Keratinocyte (primary cell): ENCODE measurements at regions not wholly inside any gene's neighbourhood (a gene's known extent, or its start where the extent isn't known, plus 50 kb on each side); places are given as distances from the start of the nearest gene placed in this dataset.

Experiments used
- DNase-seq: peaks from one replicate; pipeline ENCODE4 v3.0.0-alpha.2; 2011; ENCODE audit warnings: low read depth, missing footprints, low spot score
- FAIRE-seq: peaks from 2 replicates; lab custom pipeline; 2011; peaks lifted over from hg19 to GRCh38; lab: Jason Lieb, UNC
- H2AFZ ChIP-seq: 2 replicates; pipeline ENCODE4 v1.6.0; 2012; ENCODE audit warnings: low read length, control low read depth, inconsistent platforms; ENCODE audit not compliant: control insufficient read depth
- H3K27ac ChIP-seq: 2 replicates; pipeline ENCODE4 v1.5.1; 2011; ENCODE audit warnings: low read length; ENCODE audit not compliant: control insufficient read depth, insufficient read depth
- H3K27me3 ChIP-seq: 3 replicates; pipeline ENCODE4 v1.6.0; 2011; ENCODE audit warnings: low read length; ENCODE audit not compliant: control insufficient read depth, insufficient read depth; ENCODE audit errors: extremely low read depth
- H3K36me3 ChIP-seq, 2 experiments: 2 replicates in 1 of 2; 3 replicates in 1 of 2; pipeline ENCODE4 v1.5.1; 2011; ENCODE audit warnings: low read length in 2 of 2, mild to moderate bottlenecking in 1 of 2; ENCODE audit not compliant: control insufficient read depth in 2 of 2, insufficient read depth in 2 of 2; ENCODE audit errors: extremely low read depth in 1 of 2
- H3K4me1 ChIP-seq: 3 replicates; pipeline ENCODE4 v1.5.1; 2011; ENCODE audit warnings: low read length; ENCODE audit not compliant: control insufficient read depth, insufficient read depth; ENCODE audit errors: extremely low read depth
- H3K4me2 ChIP-seq: 3 replicates; pipeline ENCODE4 v1.6.0; 2011; ENCODE audit warnings: low read depth, low read length; ENCODE audit not compliant: control insufficient read depth, insufficient read depth; ENCODE audit errors: extremely low read depth
- H3K4me3 ChIP-seq, 3 experiments: fragments of 200-600 bp in 1 of 3; sonication (generic) in 1 of 3; 2 replicates in 2 of 3; 3 replicates in 1 of 3; pipeline ENCODE4 v1.5.1; 2011 to 2016; ENCODE audit warnings: low read length in 3 of 3, mild to moderate bottlenecking in 3 of 3, control low read depth in 2 of 3, inconsistent platforms in 1 of 3, low read depth in 1 of 3, mixed read lengths in 1 of 3, mixed run types in 1 of 3, moderate library complexity in 1 of 3; ENCODE audit not compliant: control insufficient read depth in 2 of 3, insufficient read depth in 2 of 3; ENCODE audit errors: extremely low read depth in 1 of 3
- H3K79me2 ChIP-seq: 2 replicates; pipeline ENCODE4 v1.6.0; 2012; ENCODE audit warnings: low read length; ENCODE audit not compliant: control insufficient read depth, insufficient read depth
- H3K9ac ChIP-seq: 3 replicates; pipeline ENCODE4 v1.6.0; 2011; ENCODE audit warnings: low read length; ENCODE audit not compliant: control insufficient read depth, insufficient read depth; ENCODE audit errors: extremely low read depth
- H3K9me1 ChIP-seq: 3 replicates; pipeline ENCODE4 v1.6.0; 2011; ENCODE audit warnings: low read length; ENCODE audit not compliant: control insufficient read depth, insufficient read depth; ENCODE audit errors: extremely low read depth
- H3K9me3 ChIP-seq: 2 replicates; pipeline ENCODE4 v1.5.1; 2012; ENCODE audit warnings: low read depth, low read length; ENCODE audit not compliant: control insufficient read depth
- H4K20me1 ChIP-seq: 3 replicates; pipeline ENCODE4 v1.6.0; 2011; ENCODE audit warnings: low read length; ENCODE audit not compliant: control insufficient read depth, insufficient read depth; ENCODE audit errors: extremely low read depth
- CTCF ChIP-seq, 3 experiments: IDR thresholded peaks in 1 of 3; conservative IDR thresholded peaks in 1 of 3; optimal IDR thresholded peaks in 1 of 3; 2 replicates in 2 of 3; 3 replicates in 1 of 3; pipeline versions ENCODE3 to v1.5.1; 2011; ENCODE audit warnings: low read length in 3 of 3, mild to moderate bottlenecking in 3 of 3, moderate library complexity in 2 of 3, control low read depth in 1 of 3, inconsistent platforms in 1 of 3; ENCODE audit not compliant: insufficient read depth in 2 of 3; ENCODE audit errors: extremely low read depth in 1 of 3
- EZH2 ChIP-seq: IDR thresholded peaks from one replicate; pipeline ENCODE4 v1.6.1; 2012; ENCODE audit warnings: inconsistent platforms, mild to moderate bottlenecking, low read length, moderate library complexity
- dilution Hi-C: fragments of 300-500 bp; cut with MboI; formaldehyde crosslinking; loops from one replicate; pipeline ENCODE4 v1.7.0; 2020; ENCODE audit warnings: low sequenced_read_pairs; ENCODE audit not compliant: extremely low pct_ligation_motif_present

GRCh38 chr5:155934964-155935363 is 392.0 kb upstream of the SGCD start:
- Histone ChIP-seq H3K79me2 (no peaks in the 10 kb centered on the region), H3K27ac (no peak overlapping the region), H3K27me3 (no peaks in the 10 kb centered on the region), H2AFZ (no peak overlapping the region), H3K9me1 (no peaks in the 10 kb centered on the region), H3K9ac (no peak overlapping the region), H4K20me1 (no peaks in the 10 kb centered on the region), H3K4me2 (no peak overlapping the region), H3K9me3 (no peaks in the 10 kb centered on the region), H3K36me3 (no peaks in the 10 kb centered on the region), H3K4me1 (no peaks in the 10 kb centered on the region), H3K4me3 (no peak overlapping the region)
- DNase-seq, result no peak
- no peak for TF ChIP-seq EZH2
- TF ChIP-seq CTCF (optimal IDR thresholded peaks at IDR 0.05 in 1 of 3, IDR thresholded peaks at IDR 0.05 in 1 of 3, conservative IDR thresholded peaks at IDR 0.05 in 1 of 3; ENCODE audit: extremely low read depth in 1 of 3, insufficient read depth in 2 of 3, low read length in 3 of 3), result no peak
- FAIRE-seq, result no peak
- dilution Hi-C loops, result no loop called here

GRCh38 chr5:155935723-155936122 is 391.2 kb upstream of the SGCD start:
- DNase-seq (no peak), FAIRE-seq (no peak)
- no peak overlapping the region for H3K9ac ChIP-seq
- H3K9me3 ChIP-seq, result no peaks in the 10 kb centered on the region
- no peaks in the 10 kb centered on the region for H3K27me3 ChIP-seq
- no peaks in the 10 kb centered on the region for H3K9me1 ChIP-seq
- no peak overlapping the region for H3K4me2 ChIP-seq
- H3K4me1 ChIP-seq, result no peaks in the 10 kb centered on the region
- H3K4me3 ChIP-seq, result no peak overlapping the region
- TF ChIP-seq CTCF (optimal IDR thresholded peaks at IDR 0.05 in 1 of 3, IDR thresholded peaks at IDR 0.05 in 1 of 3, conservative IDR thresholded peaks at IDR 0.05 in 1 of 3; ENCODE audit: extremely low read depth in 1 of 3, insufficient read depth in 2 of 3, low read length in 3 of 3) (no peak), EZH2 (no peak)
- H3K79me2 ChIP-seq, result no peaks in the 10 kb centered on the region
- no peak overlapping the region for H3K27ac ChIP-seq
- H4K20me1 ChIP-seq, result no peaks in the 10 kb centered on the region
- no peak overlapping the region for H2AFZ ChIP-seq
- no peaks in the 10 kb centered on the region for H3K36me3 ChIP-seq
- dilution Hi-C loops, result no loop called here
